PFSK-1 (cell line): ENCODE measurements at regions not wholly inside any gene's neighbourhood (a gene's known extent, or its start where the extent isn't known, plus 50 kb on each side); places are given as distances from the start of the nearest gene placed in this dataset.

ENCODE experiments used
- FOXP2 ChIP-seq: optimal IDR thresholded peaks from 2 replicates; pipeline ENCODE3; 2011; ENCODE audit warnings: borderline replicate concordance, control low read depth, inconsistent platforms; ENCODE audit not compliant: insufficient read depth; ENCODE audit errors: extremely low read length, extremely low read depth
- POLR2AphosphoS5 ChIP-seq: IDR thresholded peaks from 2 replicates; pipeline ENCODE4 v1.6.1; 2012; ENCODE audit warnings: low read depth, mild to moderate bottlenecking, control low read depth, low read length, moderate library complexity
- SIN3A ChIP-seq: IDR thresholded peaks from 2 replicates; pipeline ENCODE4 v1.6.1; 2012; ENCODE audit warnings: mild to moderate bottlenecking, low read length, moderate library complexity, borderline replicate concordance; ENCODE audit not compliant: insufficient read depth
- TAF1 ChIP-seq: IDR thresholded peaks from 2 replicates; pipeline ENCODE4 v1.6.1; 2012; ENCODE audit warnings: low read length, control low read depth, borderline replicate concordance; ENCODE audit not compliant: insufficient read depth
- TF ChIP-seq, protein P1 (sequence below), 2 experiments: IDR thresholded peaks; 2 replicates each; pipeline versions ENCODE4 v1.6.1 to v1.8.0; 2011 to 2012; ENCODE audit warnings: low read depth in 2 of 2, low read length in 2 of 2, control low read depth in 1 of 2, inconsistent platforms in 1 of 2, mild to moderate bottlenecking in 1 of 2, moderate library complexity in 1 of 2; ENCODE audit not compliant: insufficient read depth in 1 of 2

- no peak for TF ChIP-seq POLR2AphosphoS5
- TF ChIP-seq, protein P1, sequence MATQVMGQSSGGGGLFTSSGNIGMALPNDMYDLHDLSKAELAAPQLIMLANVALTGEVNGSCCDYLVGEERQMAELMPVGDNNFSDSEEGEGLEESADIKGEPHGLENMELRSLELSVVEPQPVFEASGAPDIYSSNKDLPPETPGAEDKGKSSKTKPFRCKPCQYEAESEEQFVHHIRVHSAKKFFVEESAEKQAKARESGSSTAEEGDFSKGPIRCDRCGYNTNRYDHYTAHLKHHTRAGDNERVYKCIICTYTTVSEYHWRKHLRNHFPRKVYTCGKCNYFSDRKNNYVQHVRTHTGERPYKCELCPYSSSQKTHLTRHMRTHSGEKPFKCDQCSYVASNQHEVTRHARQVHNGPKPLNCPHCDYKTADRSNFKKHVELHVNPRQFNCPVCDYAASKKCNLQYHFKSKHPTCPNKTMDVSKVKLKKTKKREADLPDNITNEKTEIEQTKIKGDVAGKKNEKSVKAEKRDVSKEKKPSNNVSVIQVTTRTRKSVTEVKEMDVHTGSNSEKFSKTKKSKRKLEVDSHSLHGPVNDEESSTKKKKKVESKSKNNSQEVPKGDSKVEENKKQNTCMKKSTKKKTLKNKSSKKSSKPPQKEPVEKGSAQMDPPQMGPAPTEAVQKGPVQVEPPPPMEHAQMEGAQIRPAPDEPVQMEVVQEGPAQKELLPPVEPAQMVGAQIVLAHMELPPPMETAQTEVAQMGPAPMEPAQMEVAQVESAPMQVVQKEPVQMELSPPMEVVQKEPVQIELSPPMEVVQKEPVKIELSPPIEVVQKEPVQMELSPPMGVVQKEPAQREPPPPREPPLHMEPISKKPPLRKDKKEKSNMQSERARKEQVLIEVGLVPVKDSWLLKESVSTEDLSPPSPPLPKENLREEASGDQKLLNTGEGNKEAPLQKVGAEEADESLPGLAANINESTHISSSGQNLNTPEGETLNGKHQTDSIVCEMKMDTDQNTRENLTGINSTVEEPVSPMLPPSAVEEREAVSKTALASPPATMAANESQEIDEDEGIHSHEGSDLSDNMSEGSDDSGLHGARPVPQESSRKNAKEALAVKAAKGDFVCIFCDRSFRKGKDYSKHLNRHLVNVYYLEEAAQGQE (IDR thresholded peaks at IDR 0.05; ENCODE audit: insufficient read depth in 1 of 2, low read depth in 2 of 2, low read length in 2 of 2), result no peak
- no peak for TF ChIP-seq TAF1
- TF ChIP-seq FOXP2, result no peak
- TF ChIP-seq SIN3A, result no peak
Measured at GRCh38 chr5:2320611-2321010, 430.9 kb downstream of the IRX2 start.
